Activated B cell treated with CpG ODN at 0.5 μM for 24 hours (primary cell): ENCODE measurements at regions not wholly inside any gene's neighbourhood (a gene's known extent, or its start where the extent isn't known, plus 50 kb on each side); places are given as distances from the start of the nearest gene placed in this dataset.

ENCODE experiments used
- ATAC-seq: fragments of 200-7000 bp; cut with Tn5 transposase; one replicate; pipeline ENCODE4 v1.10.0; 2021; ENCODE audit warnings: low read depth, mild to moderate bottlenecking, moderate library complexity
- CTCF ChIA-PET: fragments of 350-600 bp; sonication (Branson Sonifier 250); formaldehyde crosslinking; loops from one replicate; lab custom pipeline; 2021; ENCODE audit warnings: antibody characterized with exemption; lab: Charles Lee
- POLR2A ChIA-PET: fragments of 350-600 bp; sonication (Branson Sonifier 250); formaldehyde crosslinking; loops from one replicate; lab custom pipeline; 2021; ENCODE audit warnings: antibody characterized with exemption; lab: Charles Lee
- DNase-seq: peaks from one replicate; pipeline ENCODE4 v3.0.0; 2022
- H3K27ac Mint-ChIP-seq: one replicate; pipeline ENCODE4 v1.8.0; 2020; ENCODE audit warnings: mixed read lengths
- H3K27me3 Mint-ChIP-seq: one replicate; pipeline ENCODE4 v1.8.0; 2021; ENCODE audit warnings: mixed read lengths
- H3K36me3 Mint-ChIP-seq: one replicate; pipeline ENCODE4 v1.8.0; 2021; ENCODE audit warnings: low read depth, mixed read lengths
- H3K4me1 Mint-ChIP-seq: one replicate; pipeline ENCODE4 v1.8.0; 2021; ENCODE audit warnings: mixed read lengths
- H3K4me3 Mint-ChIP-seq: one replicate; pipeline ENCODE4 v1.8.0; 2020; ENCODE audit warnings: mild to moderate bottlenecking, mixed read lengths
- H3K9me3 Mint-ChIP-seq: one replicate; pipeline ENCODE4 v1.8.0; 2020; ENCODE audit warnings: mixed read lengths
- intact Hi-C: fragments of 100-400 bp; cut with micrococcal nuclease; formaldehyde crosslinking; loops from one replicate; pipeline ENCODE4 v1.15.1; 2024
- TF ChIP-seq, protein P1 (sequence below): fragments of 200-600 bp; IDR thresholded peaks from one replicate; pipeline ENCODE4 v1.8.0; 2022; ENCODE audit warnings: antibody characterized with exemption, mild to moderate bottlenecking

DNA sequence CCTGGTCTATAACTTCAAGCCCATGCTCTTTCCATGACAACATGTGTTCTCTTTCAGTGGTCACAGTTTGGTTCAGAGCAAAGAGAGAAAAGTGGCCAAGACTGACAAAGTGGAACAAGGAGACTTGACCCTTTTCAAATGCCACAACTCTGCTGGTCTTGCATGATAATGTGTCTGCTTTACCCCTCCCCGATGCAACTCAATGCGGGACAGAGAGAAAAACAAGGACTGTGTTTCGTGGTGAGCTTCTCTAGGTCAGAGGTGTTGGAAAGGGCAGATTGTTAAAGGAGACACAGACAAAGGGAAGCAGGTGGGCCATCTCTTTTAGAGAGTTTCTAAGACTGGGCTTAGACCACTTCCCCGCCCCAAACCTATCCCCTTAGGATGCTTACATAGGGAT, 61.6 kb upstream of the SERTM1 start:
- POLR2A ChIA-PET: no interaction called here
- DNase-seq: no peak
- CTCF ChIA-PET: no interaction called here
- H3K4me3 Mint-ChIP-seq: no peak overlapping the region
- peaks cover 2% of the 10 kb centered on the region for H3K27me3 Mint-ChIP-seq
- intact Hi-C loops: no loop called here
- no peaks in the 10 kb centered on the region for H3K9me3 Mint-ChIP-seq
- H3K36me3 Mint-ChIP-seq: no peaks in the 10 kb centered on the region
- no peak for ATAC-seq
- TF ChIP-seq, protein P1, sequence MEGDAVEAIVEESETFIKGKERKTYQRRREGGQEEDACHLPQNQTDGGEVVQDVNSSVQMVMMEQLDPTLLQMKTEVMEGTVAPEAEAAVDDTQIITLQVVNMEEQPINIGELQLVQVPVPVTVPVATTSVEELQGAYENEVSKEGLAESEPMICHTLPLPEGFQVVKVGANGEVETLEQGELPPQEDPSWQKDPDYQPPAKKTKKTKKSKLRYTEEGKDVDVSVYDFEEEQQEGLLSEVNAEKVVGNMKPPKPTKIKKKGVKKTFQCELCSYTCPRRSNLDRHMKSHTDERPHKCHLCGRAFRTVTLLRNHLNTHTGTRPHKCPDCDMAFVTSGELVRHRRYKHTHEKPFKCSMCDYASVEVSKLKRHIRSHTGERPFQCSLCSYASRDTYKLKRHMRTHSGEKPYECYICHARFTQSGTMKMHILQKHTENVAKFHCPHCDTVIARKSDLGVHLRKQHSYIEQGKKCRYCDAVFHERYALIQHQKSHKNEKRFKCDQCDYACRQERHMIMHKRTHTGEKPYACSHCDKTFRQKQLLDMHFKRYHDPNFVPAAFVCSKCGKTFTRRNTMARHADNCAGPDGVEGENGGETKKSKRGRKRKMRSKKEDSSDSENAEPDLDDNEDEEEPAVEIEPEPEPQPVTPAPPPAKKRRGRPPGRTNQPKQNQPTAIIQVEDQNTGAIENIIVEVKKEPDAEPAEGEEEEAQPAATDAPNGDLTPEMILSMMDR: no peak
- H3K4me1 Mint-ChIP-seq: no peaks in the 10 kb centered on the region
- no peak overlapping the region for H3K27ac Mint-ChIP-seq

DNA sequence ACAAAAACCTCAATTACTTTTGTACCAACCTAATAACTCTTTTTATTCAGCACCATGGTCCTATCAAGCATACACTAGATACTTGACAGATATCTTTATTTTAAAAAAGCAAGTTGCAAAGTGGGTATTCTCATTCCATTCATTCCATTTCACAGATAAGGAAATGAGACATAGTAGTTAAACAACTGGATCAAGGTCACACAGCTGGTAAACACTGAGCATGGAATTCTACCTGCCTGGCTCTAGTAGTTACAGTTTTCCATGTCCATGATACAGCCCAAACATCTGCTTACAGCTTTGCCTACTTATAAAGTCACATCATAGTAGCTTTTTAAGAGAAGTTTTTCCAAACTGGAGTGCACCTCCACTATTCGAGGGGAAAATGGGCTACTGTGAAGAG, 57.1 kb upstream of the SERTM1 start:
- H3K36me3 Mint-ChIP-seq: no peaks in the 10 kb centered on the region
- ATAC-seq (no peak), DNase-seq (no peak)
- H3K27me3 Mint-ChIP-seq: no peaks in the 10 kb centered on the region
- ChIA-PET CTCF (no interaction called here), POLR2A (no interaction called here)
- intact Hi-C loops: no loop called here
- no peaks in the 10 kb centered on the region for H3K4me1 Mint-ChIP-seq
- H3K4me3 Mint-ChIP-seq: no peak overlapping the region
- TF ChIP-seq, protein P1: no peak
- no peaks in the 10 kb centered on the region for H3K9me3 Mint-ChIP-seq
- H3K27ac Mint-ChIP-seq: no peak overlapping the region

DNA sequence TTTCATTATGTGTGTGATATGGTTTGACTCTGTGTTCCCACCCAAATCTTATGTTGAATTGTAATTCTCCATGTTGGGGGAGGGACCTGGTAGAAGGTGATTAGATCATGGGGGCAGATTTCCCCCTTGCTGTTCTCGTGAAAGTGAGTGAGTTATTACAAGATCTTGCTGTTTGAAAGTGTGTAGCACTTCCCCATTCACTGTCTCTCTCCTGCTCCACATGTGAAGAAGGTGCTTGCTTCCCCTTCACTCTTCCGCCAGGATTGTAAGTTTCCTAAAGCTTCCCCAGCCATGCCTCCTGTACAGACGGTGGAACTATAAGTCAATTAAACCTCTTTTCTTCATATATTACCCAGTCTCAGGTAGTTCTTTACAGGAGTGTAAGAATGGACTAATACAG, 54.3 kb upstream of the SERTM1 start:
- Mint-ChIP-seq H3K4me3 (no peak overlapping the region), H3K27me3 (no peaks in the 10 kb centered on the region), H3K36me3 (no peaks in the 10 kb centered on the region), H3K9me3 (no peaks in the 10 kb centered on the region), H3K4me1 (no peaks in the 10 kb centered on the region), H3K27ac (no peak overlapping the region)
- CTCF ChIA-PET: no interaction called here
- POLR2A ChIA-PET: no interaction called here
- ATAC-seq (no peak), DNase-seq (no peak)
- intact Hi-C loops: no loop called here
- TF ChIP-seq, protein P1: no peak
